ENCODE measurements at regions not wholly inside any gene's neighbourhood (a gene's known extent, or its start where the extent isn't known, plus 50 kb on each side); places are given as distances from the start of the nearest gene placed in this dataset.
"Not testable (repeated sequence)": the region's sequence is repeated elsewhere in the genome, so short reads cannot be mapped to it uniquely, and the experiment has no call there.

GRCh38 chr2:195442458-195443175 lies 214.4 kb upstream of the SLC39A10 start:
- Histone ChIP-seq H3K27me3 (no peaks in the 10 kb centered on the region), H3K9me3 (peaks cover 0 to 9% (median 0%) of the 10 kb centered on the region in 3 donors), H3K4me3 (no peak overlapping the region), H3K36me3 (no peaks in the 10 kb centered on the region), H3K27ac (no peak overlapping the region), H3K4me1 (no peaks in the 10 kb centered on the region)
- DNase-seq (no peak), ATAC-seq (no peak)
- TF ChIP-seq POLR2A (IDR thresholded peaks at IDR 0.05) (no peak), CTCF (IDR thresholded peaks at IDR 0.05 in 4 of 5, conservative IDR thresholded peaks at IDR 0.05 in 1 of 5) (no peak)
- in situ Hi-C loops (cut with MboI; ENCODE audit: low sequenced_read_pairs in 4 of 4), result no loop called here
- intact Hi-C loops (cut with DNase I; ENCODE audit: low total_unique reads), result no loop called here

GRCh38 chr2:195438692-195439091 lies 218.3 kb upstream of the SLC39A10 start:
- H3K4me3 ChIP-seq, result no peak overlapping the region
- H3K9me3 ChIP-seq, result peaks cover 0 to 9% (median 0%) of the 10 kb centered on the region in 3 donors
- no peak overlapping the region for H3K27ac ChIP-seq
- DNase-seq, result no peak
- intact Hi-C loops (cut with DNase I; ENCODE audit: low total_unique reads), result no loop called here
- no peak for ATAC-seq
- no peak for TF ChIP-seq POLR2A (IDR thresholded peaks at IDR 0.05)
- TF ChIP-seq CTCF (IDR thresholded peaks at IDR 0.05 in 4 of 5, conservative IDR thresholded peaks at IDR 0.05 in 1 of 5), result no peak
- in situ Hi-C loops (cut with MboI; ENCODE audit: low sequenced_read_pairs in 4 of 4), result no loop called here
- no peaks in the 10 kb centered on the region for H3K4me1 ChIP-seq
- no peaks in the 10 kb centered on the region for H3K27me3 ChIP-seq
- no peaks in the 10 kb centered on the region for H3K36me3 ChIP-seq

- no peak for ATAC-seq
- in situ Hi-C loops (cut with MboI; ENCODE audit: low sequenced_read_pairs in 4 of 4) (no loop called here), intact Hi-C loops (cut with DNase I; ENCODE audit: low total_unique reads) (no loop called here)
- Histone ChIP-seq H3K27ac (no peak overlapping the region), H3K36me3 (no peaks in the 10 kb centered on the region), H3K27me3 (no peaks in the 10 kb centered on the region), H3K9me3 (peaks cover 0 to 9% (median 0%) of the 10 kb centered on the region in 3 donors), H3K4me1 (no peaks in the 10 kb centered on the region), H3K4me3 (no peak overlapping the region)
- no peak for TF ChIP-seq POLR2A (IDR thresholded peaks at IDR 0.05)
- no peak for TF ChIP-seq CTCF (IDR thresholded peaks at IDR 0.05 in 4 of 5, conservative IDR thresholded peaks at IDR 0.05 in 1 of 5)
- DNase-seq, result no peak
These were observed 219.5 kb upstream of the SLC39A10 start for GRCh38 chr2:195437521-195437920.

GRCh38 chr2:195434346-195434745 lies 222.7 kb upstream of the SLC39A10 start:
- Histone ChIP-seq H3K4me3 (no peak overlapping the region), H3K27me3 (no peaks in the 10 kb centered on the region), H3K9me3 (no peaks in the 10 kb centered on the region), H3K27ac (no peak overlapping the region), H3K36me3 (no peaks in the 10 kb centered on the region), H3K4me1 (no peaks in the 10 kb centered on the region)
- ATAC-seq, result no peak
- in situ Hi-C loops (cut with MboI; ENCODE audit: low sequenced_read_pairs in 4 of 4), result no loop called here
- TF ChIP-seq CTCF (IDR thresholded peaks at IDR 0.05 in 4 of 5, conservative IDR thresholded peaks at IDR 0.05 in 1 of 5) (no peak), POLR2A (IDR thresholded peaks at IDR 0.05) (no peak)
- intact Hi-C loops (cut with DNase I; ENCODE audit: low total_unique reads), result no loop called here
- DNase-seq, result no peak

GRCh38 chr2:195433729-195434128 lies 223.3 kb upstream of the SLC39A10 start:
- H3K36me3 ChIP-seq; H3K4me3 ChIP-seq; DNase-seq; H3K27me3 ChIP-seq; H3K9me3 ChIP-seq; H3K4me1 ChIP-seq; H3K27ac ChIP-seq; ATAC-seq; in situ Hi-C loops (cut with MboI; ENCODE audit: low sequenced_read_pairs in 4 of 4); intact Hi-C loops (cut with DNase I; ENCODE audit: low total_unique reads): not testable (repeated sequence)
